ENCODE measurements at regions not wholly inside any gene's neighbourhood (a gene's known extent, or its start where the extent isn't known, plus 50 kb on each side); places are given as distances from the start of the nearest gene placed in this dataset.

- no peak for DNase-seq (ENCODE audit: low read depth)
These were observed 541.8 kb upstream of the NRSN1 start for GRCh38 chr6:23584134-23584763.

DNA sequence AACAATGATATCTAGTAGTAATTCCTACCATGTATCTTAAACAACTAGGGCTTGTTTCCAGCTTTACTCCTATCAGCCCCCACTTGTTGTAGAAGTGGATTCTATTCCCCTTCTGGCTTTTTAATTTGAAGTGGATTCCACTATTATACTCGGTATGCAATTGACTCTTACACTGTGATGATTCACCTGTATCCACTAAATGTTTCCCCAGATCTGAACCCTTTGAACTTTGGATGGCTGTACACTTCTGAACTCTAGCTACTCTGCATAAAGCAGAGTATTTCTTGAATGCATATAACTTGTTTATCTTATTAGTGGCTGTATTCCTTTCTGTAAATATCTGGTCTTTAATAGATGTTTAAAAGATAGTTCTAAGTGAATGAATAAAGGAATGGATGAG lies 538.4 kb upstream of the NRSN1 start:
- DNase-seq (ENCODE audit: low read depth) = no peak

DNA sequence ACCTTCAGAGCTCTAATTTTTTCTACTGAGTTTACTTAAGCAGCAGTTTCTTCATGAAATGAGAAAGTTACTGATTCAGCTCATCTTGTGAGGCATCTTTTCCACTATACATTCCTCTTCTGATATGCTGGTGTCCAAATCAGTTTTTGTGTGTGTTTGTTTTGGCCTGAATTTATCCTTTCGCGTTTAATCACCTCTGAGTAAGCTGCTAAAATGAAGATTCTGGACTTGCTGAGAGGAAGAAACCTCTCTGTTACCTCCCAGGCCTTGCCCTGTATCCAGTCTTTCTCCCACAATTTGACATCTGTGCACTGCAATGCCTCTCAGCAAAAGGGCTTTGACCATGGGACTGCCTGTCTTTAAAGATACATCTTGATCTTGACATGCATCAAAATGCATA lies 536.2 kb upstream of the NRSN1 start:
- DNase-seq (ENCODE audit: low read depth) = no peak

GRCh38 chr6:23590498-23591126 lies 535.4 kb upstream of the NRSN1 start:
- DNase-seq (ENCODE audit: low read depth) = no peak

- no peak for DNase-seq (ENCODE audit: low read depth)
These were observed 534.3 kb upstream of the NRSN1 start for GRCh38 chr6:23591761-23592160.

DNA sequence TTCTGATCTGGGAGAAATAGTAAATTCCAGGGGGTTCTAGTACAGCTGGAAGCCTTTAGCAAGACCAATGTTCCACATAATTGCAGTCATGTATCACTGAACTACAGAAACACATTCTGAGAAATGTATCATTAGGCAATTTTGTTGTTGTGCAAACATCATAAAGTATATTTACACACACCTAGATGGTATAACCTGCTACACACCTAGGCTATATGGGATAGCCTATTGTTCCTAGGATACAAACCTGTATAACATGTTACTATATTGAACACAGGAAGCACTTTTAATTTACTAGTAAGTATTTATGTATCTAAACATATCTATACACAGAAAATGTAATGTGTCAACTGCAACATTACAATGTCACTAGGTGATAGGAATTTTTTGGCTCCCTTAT lies 525.9 kb upstream of the NRSN1 start:
- no peak for DNase-seq (ENCODE audit: low read depth)

DNA sequence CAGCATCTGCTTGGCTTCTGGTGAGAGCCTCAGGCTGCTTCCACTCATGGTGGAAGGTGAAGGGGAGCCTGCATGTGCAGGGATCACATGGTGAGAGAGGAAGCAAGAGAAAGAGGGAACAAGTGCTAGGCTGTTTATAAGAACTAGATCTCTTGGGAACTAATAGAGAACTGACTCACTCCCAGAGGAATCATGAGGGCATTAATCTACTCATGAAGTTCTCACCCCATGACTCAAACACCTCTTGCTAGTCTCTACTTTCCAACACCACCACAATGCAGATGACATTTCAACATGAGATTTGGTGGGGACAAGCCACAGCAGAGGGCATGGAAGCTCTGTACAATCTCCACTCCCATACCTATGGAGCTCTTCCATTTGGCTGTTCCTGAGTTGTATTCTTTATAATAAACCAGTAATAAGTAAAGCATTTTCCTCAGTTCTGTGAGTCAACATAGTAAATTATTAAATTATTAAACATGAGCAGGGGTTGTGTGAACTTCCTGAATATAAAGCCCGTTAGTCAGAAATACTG lies 524.1 kb upstream of the NRSN1 start:
- no peak for DNase-seq (ENCODE audit: low read depth)

- no peak for DNase-seq (ENCODE audit: low read depth)
These were observed 517.0 kb upstream of the NRSN1 start for GRCh38 chr6:23608931-23609435.

DNA sequence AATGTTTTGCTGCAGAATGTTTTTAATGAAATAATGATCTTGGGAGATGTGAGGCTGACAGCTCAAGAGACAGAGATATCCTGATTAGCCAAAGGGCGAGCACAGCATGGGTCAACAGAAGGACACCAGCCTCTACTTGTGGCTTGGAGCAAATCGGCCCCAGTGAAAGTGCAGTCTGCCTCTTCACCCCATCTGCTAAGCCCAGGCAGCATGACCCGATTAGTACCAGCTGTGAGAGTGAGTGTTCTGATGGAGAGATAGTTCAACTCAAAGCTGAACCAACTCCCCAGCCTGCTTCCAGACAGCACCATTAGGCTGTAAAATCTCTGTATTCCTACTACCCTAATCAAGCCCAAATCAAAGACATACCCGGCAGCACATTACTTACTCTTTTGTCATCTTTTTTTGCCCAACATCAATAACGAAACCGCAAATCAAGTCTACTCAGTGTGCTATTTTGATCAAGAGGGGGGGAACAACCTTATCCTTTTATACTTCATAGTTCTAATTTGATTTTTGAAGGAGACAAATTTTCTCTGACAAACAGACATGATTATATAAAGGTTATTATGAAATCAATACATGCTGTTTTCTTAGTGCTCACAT lies 514.1 kb upstream of the NRSN1 start:
- DNase-seq (ENCODE audit: low read depth) = no peak

DNA sequence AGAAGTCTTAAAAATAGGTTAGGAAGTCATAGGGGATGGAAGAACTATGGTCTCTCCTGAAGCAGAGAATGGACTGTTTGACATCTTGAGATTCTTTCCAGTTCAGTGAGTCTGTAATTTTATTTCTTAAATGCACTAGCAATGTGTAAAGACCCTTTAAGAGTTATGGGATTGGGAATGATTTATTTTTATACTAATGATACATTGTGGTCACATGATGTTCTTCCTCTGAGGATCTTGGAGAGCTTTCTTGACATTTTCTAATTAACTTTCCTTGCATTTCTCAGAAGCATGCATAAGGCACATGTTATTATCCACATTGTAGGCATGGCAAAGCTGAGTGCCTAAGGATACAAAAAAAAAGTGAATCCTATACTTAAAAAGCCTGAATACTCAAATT lies 507.6 kb upstream of the NRSN1 start:
- DNase-seq (ENCODE audit: low read depth) = no peak

GRCh38 chr6:23620911-23621401 lies 505.1 kb upstream of the NRSN1 start:
- no peak for DNase-seq (ENCODE audit: low read depth)

- no peak for DNase-seq (ENCODE audit: low read depth)
These were observed 495.0 kb upstream of the NRSN1 start for GRCh38 chr6:23630726-23631635.

DNA sequence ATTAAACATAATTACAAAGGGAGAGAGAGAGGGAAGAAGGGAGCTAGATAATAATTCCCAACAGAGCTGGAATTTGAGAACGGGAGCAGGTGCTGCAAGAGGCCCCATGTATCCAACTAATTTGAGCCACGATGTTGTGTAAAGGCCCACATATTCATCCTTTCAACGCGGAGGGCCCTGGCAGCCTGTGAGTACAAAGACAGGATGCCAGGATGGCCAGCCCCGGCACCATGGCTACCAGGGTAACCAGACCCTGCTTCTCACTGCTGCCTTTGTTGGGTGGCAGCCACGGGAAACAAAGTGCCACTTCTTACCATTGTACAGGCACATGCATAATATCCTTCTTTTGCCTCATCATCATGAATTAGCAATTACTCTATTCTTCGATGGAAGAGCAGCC lies 492.0 kb upstream of the NRSN1 start:
- no peak for DNase-seq (ENCODE audit: low read depth)

- no peak for DNase-seq (ENCODE audit: low read depth)
These were observed 490.9 kb upstream of the NRSN1 start for GRCh38 chr6:23635150-23635549.

- no peak for DNase-seq (ENCODE audit: low read depth)
These were observed 488.7 kb upstream of the NRSN1 start for GRCh38 chr6:23637296-23637695.

GRCh38 chr6:23642849-23643248 lies 483.2 kb upstream of the NRSN1 start:
- DNase-seq (ENCODE audit: low read depth) = no peak

DNA sequence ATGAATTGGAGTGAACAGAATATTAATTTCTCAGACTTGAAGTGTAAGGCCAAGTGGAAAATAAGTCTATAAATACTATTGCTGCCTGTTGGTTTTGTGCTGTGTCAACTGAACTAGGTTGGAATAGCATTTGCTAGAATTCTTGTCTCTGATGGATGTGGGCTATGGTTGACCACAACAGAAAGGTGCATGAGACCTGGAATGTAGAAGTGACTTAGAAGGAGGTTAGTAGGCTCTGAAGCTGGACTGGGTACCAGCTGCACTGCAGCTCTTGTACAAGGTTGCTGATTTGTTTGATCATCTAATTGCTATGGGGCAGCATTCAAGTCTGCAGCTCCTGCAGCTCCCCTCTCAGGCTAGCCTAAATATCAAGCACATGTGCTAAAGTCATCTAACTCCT lies 479.0 kb upstream of the NRSN1 start:
- no peak for DNase-seq (ENCODE audit: low read depth)

GRCh38 chr6:23650676-23651075 lies 475.3 kb upstream of the NRSN1 start:
- DNase-seq (ENCODE audit: low read depth) = no peak

- DNase-seq (ENCODE audit: low read depth) = no peak
These were observed 471.3 kb upstream of the NRSN1 start for GRCh38 chr6:23654745-23655144.

- no peak for DNase-seq (ENCODE audit: low read depth)
These were observed 470.5 kb upstream of the NRSN1 start for GRCh38 chr6:23655525-23655924.

GRCh38 chr6:23656255-23657194 lies 469.5 kb upstream of the NRSN1 start:
- DNase-seq (ENCODE audit: low read depth) = no peak

Data from CMK (cell line).